ENCODE measurements at regions not wholly inside any gene's neighbourhood (a gene's known extent, or its start where the extent isn't known, plus 50 kb on each side); places are given as distances from the start of the nearest gene placed in this dataset.

- no peak for DNase-seq (ENCODE audit: low read depth)
- Histone ChIP-seq H3K4me3 (ENCODE audit: low read depth, low read length) (no peak overlapping the region), H3K36me3 (ENCODE audit: control insufficient read depth, insufficient read depth, low read length) (no peaks in the 10 kb centered on the region), H3K27me3 (ENCODE audit: control insufficient read depth, insufficient read depth, low read length) (peaks cover 3% of the 10 kb centered on the region)
- TF ChIP-seq CTCF (IDR thresholded peaks at IDR 0.05; ENCODE audit: insufficient read depth, low read length, poor library complexity, severe bottlenecking), result no peak
These were observed 194.6 kb downstream of the FAM43A start for GRCh38 chr3:194879991-194880939.

GRCh38 chr3:194880940-194881925, 195.6 kb downstream of the FAM43A start:
- DNase-seq (ENCODE audit: low read depth), result no peak

DNA sequence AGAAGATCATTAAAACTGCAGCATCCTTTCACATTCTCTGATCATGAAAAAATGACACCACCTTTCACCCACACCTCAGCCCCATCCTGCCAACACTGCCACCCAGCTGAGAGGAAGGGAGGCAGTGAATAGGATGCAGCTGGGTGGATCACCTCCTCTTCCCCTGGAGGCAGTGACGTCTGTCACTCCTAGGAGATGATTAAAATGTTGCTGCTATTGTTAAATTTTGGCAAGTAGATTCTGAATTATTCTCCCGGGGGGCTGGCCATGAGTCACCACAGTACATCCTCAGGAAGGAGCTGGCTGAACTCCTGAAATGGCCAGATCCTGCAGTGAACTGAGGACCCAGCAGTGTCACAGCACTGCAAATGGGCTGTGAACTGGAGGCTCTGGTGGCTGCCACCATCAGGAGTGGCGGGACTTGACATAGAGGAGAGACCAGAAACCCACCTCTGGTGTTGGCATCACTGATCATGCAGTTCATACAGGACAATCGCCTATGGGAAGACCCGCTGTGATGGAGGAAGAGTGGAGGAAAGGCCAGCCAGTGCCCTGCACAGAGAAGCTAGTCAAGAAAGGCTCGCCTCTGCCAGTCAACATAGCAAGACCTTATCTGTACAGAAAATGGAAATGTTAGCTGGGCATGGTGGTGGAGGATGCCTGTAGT, 199.1 kb downstream of the FAM43A start:
- no peaks in the 10 kb centered on the region for H3K36me3 ChIP-seq (ENCODE audit: control insufficient read depth, insufficient read depth, low read length)
- no peak overlapping the region for H3K4me3 ChIP-seq (ENCODE audit: low read depth, low read length)
- DNase-seq (ENCODE audit: low read depth), result no peak
- H3K27me3 ChIP-seq (ENCODE audit: control insufficient read depth, insufficient read depth, low read length), result no peaks in the 10 kb centered on the region
- TF ChIP-seq CTCF (IDR thresholded peaks at IDR 0.05; ENCODE audit: insufficient read depth, low read length, poor library complexity, severe bottlenecking), result no peak

More at GRCh38 chr3:194880940-194881925, 195.6 kb downstream of the FAM43A start:
- Histone ChIP-seq H3K4me3 (ENCODE audit: low read depth, low read length) (no peak overlapping the region), H3K36me3 (ENCODE audit: control insufficient read depth, insufficient read depth, low read length) (no peaks in the 10 kb centered on the region), H3K27me3 (ENCODE audit: control insufficient read depth, insufficient read depth, low read length) (peaks cover 3% of the 10 kb centered on the region)
- TF ChIP-seq CTCF (IDR thresholded peaks at IDR 0.05; ENCODE audit: insufficient read depth, low read length, poor library complexity, severe bottlenecking), result no peak

DNA sequence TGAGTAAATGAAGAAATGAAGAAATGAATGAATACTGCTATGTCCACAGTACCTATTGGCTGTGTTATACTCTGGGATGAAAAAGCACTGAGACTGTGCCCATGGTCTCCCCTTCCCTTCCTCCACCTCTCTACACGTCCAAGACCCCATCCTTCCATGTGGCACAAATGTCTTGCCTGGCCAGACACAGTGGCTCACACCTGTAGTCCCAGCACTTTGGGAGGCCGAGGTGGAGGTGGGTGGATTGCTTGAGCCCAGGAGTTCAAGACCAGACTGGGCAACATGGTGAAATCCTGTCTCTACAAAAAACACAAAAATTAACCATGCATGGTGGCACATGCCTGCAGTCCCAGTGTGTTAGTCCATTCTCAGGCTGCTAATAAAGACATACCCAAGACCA, 200.1 kb downstream of the FAM43A start:
- no peaks in the 10 kb centered on the region for H3K27me3 ChIP-seq (ENCODE audit: control insufficient read depth, insufficient read depth, low read length)
- DNase-seq (ENCODE audit: low read depth), result no peak
- no peaks in the 10 kb centered on the region for H3K36me3 ChIP-seq (ENCODE audit: control insufficient read depth, insufficient read depth, low read length)

More for the DNA sequence above, 200.1 kb downstream of the FAM43A start:
- no peak for TF ChIP-seq CTCF (IDR thresholded peaks at IDR 0.05; ENCODE audit: insufficient read depth, low read length, poor library complexity, severe bottlenecking)
- H3K4me3 ChIP-seq (ENCODE audit: low read depth, low read length), result no peak overlapping the region
